Peyer's patch (tissue), 4 donors: ENCODE measurements at regions not wholly inside any gene's neighbourhood (a gene's known extent, or its start where the extent isn't known, plus 50 kb on each side); places are given as distances from the start of the nearest gene placed in this dataset.

Source experiments
- DNase-seq, 3 donors: peaks; one replicate each; pipeline ENCODE4 v3.0.0-alpha.2; 2017 to 2019
- H3K27ac ChIP-seq, 4 donors: fragments of 200-600 bp; sonication (generic); one replicate each; pipeline ENCODE4 v1.5.1; 2016 to 2019
- H3K27me3 ChIP-seq, 2 donors: fragments of 200-600 bp; sonication (generic); one replicate each; pipeline ENCODE4 v1.5.1; 2019
- H3K36me3 ChIP-seq, 3 donors: fragments of 200-600 bp; sonication (generic); one replicate each; pipeline ENCODE4 v1.5.1; 2016 to 2019
- H3K4me1 ChIP-seq, 4 donors: fragments of 200-600 bp; sonication (generic); one replicate each; pipeline ENCODE4 v1.5.1; 2016 to 2019
- H3K4me3 ChIP-seq, 4 donors: fragments of 200-600 bp; sonication (generic); 1 replicate in 3 of 4; 2 replicates in 1 of 4; pipeline ENCODE4 v1.5.1; 2016 to 2019; ENCODE audit warnings: mild to moderate bottlenecking in 1 of 4
- H3K9me3 ChIP-seq, 4 donors: fragments of 200-600 bp; sonication (generic); one replicate each; pipeline ENCODE4 v1.5.1; 2016 to 2019; ENCODE audit warnings: mild to moderate bottlenecking in 1 of 4
- POLR2A ChIP-seq, 2 donors: fragments of 450-650 bp; IDR thresholded peaks; one replicate each; pipeline ENCODE4 v1.5.1; 2017; ENCODE audit warnings: antibody characterized with exemption in 2 of 2, mild to moderate bottlenecking in 2 of 2, moderate library complexity in 2 of 2
- TF ChIP-seq, protein P1 (sequence below), 6 experiments: fragments of 450-650 bp in 4 of 6; fragments of 200-600 bp in 2 of 6; sonication (generic) in 1 of 6; IDR thresholded peaks; one replicate each; pipeline ENCODE4 v1.5.1; 2017 to 2019; ENCODE audit warnings: antibody characterized with exemption in 6 of 6, mild to moderate bottlenecking in 3 of 6, moderate library complexity in 1 of 6

DNA sequence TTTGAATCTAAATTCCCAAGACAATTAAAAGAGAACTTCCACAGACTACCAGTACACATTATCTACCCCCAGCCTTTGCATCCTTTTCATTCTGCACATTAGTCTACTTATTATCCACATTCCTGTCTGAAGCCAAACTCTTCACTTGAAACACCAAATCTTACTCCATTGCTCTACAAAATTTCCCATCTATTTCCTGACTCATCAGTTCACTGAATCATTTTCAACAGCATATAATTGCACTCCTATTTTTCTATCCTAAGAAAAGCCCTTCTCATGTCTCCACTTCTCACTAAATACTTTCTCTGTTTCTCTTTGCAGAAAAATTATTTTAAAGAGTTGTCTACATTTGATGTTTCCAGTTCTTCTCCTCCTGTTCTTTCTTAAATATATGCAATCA lies 239.4 kb upstream of the FERMT1 start:
- H3K4me1 ChIP-seq, result no peaks in the 10 kb centered on the region
- TF ChIP-seq POLR2A (IDR thresholded peaks at IDR 0.05), result no peak
- TF ChIP-seq, protein P1, sequence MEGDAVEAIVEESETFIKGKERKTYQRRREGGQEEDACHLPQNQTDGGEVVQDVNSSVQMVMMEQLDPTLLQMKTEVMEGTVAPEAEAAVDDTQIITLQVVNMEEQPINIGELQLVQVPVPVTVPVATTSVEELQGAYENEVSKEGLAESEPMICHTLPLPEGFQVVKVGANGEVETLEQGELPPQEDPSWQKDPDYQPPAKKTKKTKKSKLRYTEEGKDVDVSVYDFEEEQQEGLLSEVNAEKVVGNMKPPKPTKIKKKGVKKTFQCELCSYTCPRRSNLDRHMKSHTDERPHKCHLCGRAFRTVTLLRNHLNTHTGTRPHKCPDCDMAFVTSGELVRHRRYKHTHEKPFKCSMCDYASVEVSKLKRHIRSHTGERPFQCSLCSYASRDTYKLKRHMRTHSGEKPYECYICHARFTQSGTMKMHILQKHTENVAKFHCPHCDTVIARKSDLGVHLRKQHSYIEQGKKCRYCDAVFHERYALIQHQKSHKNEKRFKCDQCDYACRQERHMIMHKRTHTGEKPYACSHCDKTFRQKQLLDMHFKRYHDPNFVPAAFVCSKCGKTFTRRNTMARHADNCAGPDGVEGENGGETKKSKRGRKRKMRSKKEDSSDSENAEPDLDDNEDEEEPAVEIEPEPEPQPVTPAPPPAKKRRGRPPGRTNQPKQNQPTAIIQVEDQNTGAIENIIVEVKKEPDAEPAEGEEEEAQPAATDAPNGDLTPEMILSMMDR (IDR thresholded peaks at IDR 0.05), result no peak
- no peaks in the 10 kb centered on the region for H3K36me3 ChIP-seq
- H3K4me3 ChIP-seq, result no peak overlapping the region
- DNase-seq, result no peak
- no peak overlapping the region for H3K27ac ChIP-seq
- no peaks in the 10 kb centered on the region for H3K9me3 ChIP-seq
- H3K27me3 ChIP-seq, result no peaks in the 10 kb centered on the region

- TF ChIP-seq POLR2A (IDR thresholded peaks at IDR 0.05), result no peak
- TF ChIP-seq, protein P1 (IDR thresholded peaks at IDR 0.05), result no peak
- DNase-seq, result no peak
- H3K9me3 ChIP-seq, result no peaks in the 10 kb centered on the region
- no peaks in the 10 kb centered on the region for H3K36me3 ChIP-seq
- no peak overlapping the region for H3K27ac ChIP-seq
- H3K27me3 ChIP-seq, result no peaks in the 10 kb centered on the region
- no peak overlapping the region for H3K4me3 ChIP-seq
- H3K4me1 ChIP-seq, result no peaks in the 10 kb centered on the region
These were observed 237.9 kb upstream of the FERMT1 start for GRCh38 chr20:6360766-6361165.

DNA sequence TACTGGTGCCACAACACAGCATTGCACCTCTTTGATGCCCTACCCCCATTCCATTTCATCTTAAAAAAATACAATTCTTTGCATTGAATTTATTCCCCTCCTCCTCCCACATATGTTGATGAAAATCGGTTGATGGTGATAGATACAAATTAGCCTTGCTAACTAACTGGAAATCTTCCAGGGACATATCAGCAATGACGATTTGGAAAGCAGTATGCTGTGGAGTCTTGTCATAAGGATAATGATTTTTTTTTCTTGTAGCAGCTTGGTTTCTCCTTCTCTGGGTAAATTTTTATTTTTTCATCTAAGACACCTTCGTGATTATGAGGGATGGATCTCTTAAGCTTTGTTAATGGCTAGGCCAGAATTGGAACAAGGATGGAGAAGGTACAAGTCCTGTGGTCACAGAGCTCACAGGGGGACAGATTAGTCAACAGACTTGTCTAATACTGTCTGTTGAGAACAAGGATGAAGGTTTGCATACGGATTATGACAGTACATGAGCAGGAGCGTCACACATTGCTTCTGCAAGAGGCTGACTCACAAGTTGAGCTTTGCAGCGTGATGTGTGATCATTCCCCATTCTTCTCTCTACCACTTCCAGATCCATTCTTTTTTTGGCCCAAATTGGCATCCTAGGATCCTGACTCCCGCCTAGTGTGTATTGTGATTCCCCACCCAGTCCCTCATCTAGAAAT lies 233.1 kb upstream of the FERMT1 start:
- no peaks in the 10 kb centered on the region for H3K36me3 ChIP-seq
- no peaks in the 10 kb centered on the region for H3K4me1 ChIP-seq
- no peaks in the 10 kb centered on the region for H3K9me3 ChIP-seq
- no peak overlapping the region for H3K4me3 ChIP-seq
- no peak overlapping the region for H3K27ac ChIP-seq
- H3K27me3 ChIP-seq, result no peaks in the 10 kb centered on the region
- no peak for TF ChIP-seq POLR2A (IDR thresholded peaks at IDR 0.05)
- TF ChIP-seq, protein P1 (IDR thresholded peaks at IDR 0.05), result no peak
- no peak for DNase-seq

DNA sequence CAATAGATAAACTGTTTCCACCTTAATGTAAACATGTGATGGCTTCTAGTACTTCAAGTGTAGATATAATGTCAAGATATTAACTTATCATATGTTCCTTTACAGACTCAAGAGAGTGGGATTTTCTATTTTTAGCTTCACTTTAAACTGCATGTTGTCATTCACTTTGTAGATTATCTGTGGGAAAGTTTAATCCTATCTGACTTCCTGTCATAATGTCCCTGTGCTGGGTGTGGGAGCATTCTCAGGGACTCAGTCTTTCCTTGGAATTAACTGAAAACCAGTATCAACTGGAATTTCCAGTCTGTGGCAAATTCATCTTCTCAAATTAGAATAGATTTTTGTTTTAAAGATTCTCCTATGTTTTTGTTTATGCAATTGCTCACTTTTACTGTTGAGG lies 226.1 kb upstream of the FERMT1 start:
- H3K4me3 ChIP-seq, result no peak overlapping the region
- DNase-seq, result no peak
- TF ChIP-seq, protein P1 (IDR thresholded peaks at IDR 0.05), result no peak
- TF ChIP-seq POLR2A (IDR thresholded peaks at IDR 0.05), result no peak
- no peak overlapping the region for H3K27ac ChIP-seq
- H3K9me3 ChIP-seq, result no peaks in the 10 kb centered on the region
- H3K27me3 ChIP-seq, result no peaks in the 10 kb centered on the region
- H3K36me3 ChIP-seq, result no peaks in the 10 kb centered on the region
- H3K4me1 ChIP-seq, result no peaks in the 10 kb centered on the region

GRCh38 chr20:6347916-6348315 lies 225.1 kb upstream of the FERMT1 start:
- Histone ChIP-seq H3K27me3 (no peaks in the 10 kb centered on the region), H3K36me3 (no peaks in the 10 kb centered on the region), H3K27ac (no peak overlapping the region), H3K9me3 (no peaks in the 10 kb centered on the region), H3K4me3 (no peak overlapping the region), H3K4me1 (no peaks in the 10 kb centered on the region)
- no peak for TF ChIP-seq POLR2A (IDR thresholded peaks at IDR 0.05)
- DNase-seq, result no peak

DNA sequence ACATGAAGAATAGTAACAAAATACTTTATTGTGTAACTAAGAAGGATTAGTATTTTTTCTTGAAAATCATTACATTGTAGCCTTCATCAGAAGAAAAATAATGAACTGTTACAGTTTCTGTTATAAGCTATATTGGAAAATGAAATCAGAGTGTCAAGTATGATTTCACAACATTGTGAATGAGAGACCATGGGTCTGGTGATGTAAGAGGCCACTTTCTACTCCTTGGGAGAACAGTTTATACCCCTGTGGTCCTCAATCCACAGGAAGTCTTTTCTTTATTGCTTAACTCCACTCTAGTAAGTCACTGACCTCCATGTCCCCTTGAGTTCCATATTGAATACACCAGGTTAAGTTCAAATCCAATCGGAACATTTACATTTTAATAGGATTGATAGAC lies 218.7 kb upstream of the FERMT1 start:
- DNase-seq, result no peak

More for the DNA sequence above, 218.7 kb upstream of the FERMT1 start:
- Histone ChIP-seq H3K36me3 (no peaks in the 10 kb centered on the region), H3K9me3 (no peaks in the 10 kb centered on the region), H3K4me3 (no peak overlapping the region), H3K4me1 (no peaks in the 10 kb centered on the region), H3K27me3 (no peaks in the 10 kb centered on the region), H3K27ac (no peak overlapping the region)
- TF ChIP-seq, protein P1 (IDR thresholded peaks at IDR 0.05), result no peak
- no peak for TF ChIP-seq POLR2A (IDR thresholded peaks at IDR 0.05)
